HepG2 (cell line): ENCODE measurements at regions not wholly inside any gene's neighbourhood (a gene's known extent, or its start where the extent isn't known, plus 50 kb on each side); places are given as distances from the start of the nearest gene placed in this dataset.

Experiments
- ATAC-seq: fragments of 200-7000 bp; cut with Tn5 transposase; 3 replicates; pipeline ENCODE4 v1.9.1; 2020; ENCODE audit warnings: mild to moderate bottlenecking, moderate library complexity
- BruUV-seq: library from RNA; stranded (reverse); fragments of 400-500 nt; replicated peaks from 2 replicates; lab custom pipeline; 2021; lab: Mats Ljungman, UMichigan
- CTCF ChIA-PET: fragments of 300-600 bp; formaldehyde crosslinking; extraction: SDS; loops from one replicate; lab custom pipeline; 2021; ENCODE audit warnings: low total read pairs, inconsistent platforms, low intra/inter-chr PET ratio; lab: Yijun Ruan, JAX
- POLR2A ChIA-PET: fragments of 350-600 bp; sonication (Branson Sonifier 250); formaldehyde crosslinking; loops from one replicate; lab custom pipeline; 2020; ENCODE audit warnings: antibody characterized with exemption, inconsistent platforms; lab: Yijun Ruan, JAX
- DNase-seq: peaks from one replicate; pipeline ENCODE4 v3.0.0-alpha.2; 2015; ENCODE audit warnings: low spot score
- FAIRE-seq: peaks from 3 replicates; lab custom pipeline; 2011; peaks lifted over from hg19 to GRCh38; lab: Jason Lieb, UNC
- H2AFZ ChIP-seq: one replicate; pipeline ENCODE4 v1.6.1; 2011; ENCODE audit warnings: low read length, inconsistent platforms
- H3K27ac ChIP-seq: fragments of 300-600 bp; 3 replicates; pipeline ENCODE4 v1.8.0; 2011; ENCODE audit warnings: mixed run types, mild to moderate bottlenecking, mixed read lengths, low read length, inconsistent platforms; ENCODE audit not compliant: insufficient read depth; ENCODE audit errors: extremely low read length
- H3K27me3 ChIP-seq, 2 experiments: fragments of 200-600 bp in 1 of 2; 2 replicates in 1 of 2; 3 replicates in 1 of 2; pipeline versions ENCODE4 v1.6.0 to v1.8.0; 2011; ENCODE audit warnings: low read length in 2 of 2, mild to moderate bottlenecking in 2 of 2, moderate library complexity in 2 of 2, inconsistent platforms in 1 of 2; ENCODE audit not compliant: insufficient read depth in 2 of 2, control insufficient read depth in 1 of 2
- H3K36me3 ChIP-seq, 2 experiments: fragments of 200-600 bp in 1 of 2; replicated peaks in 1 of 2; 2 replicates in 1 of 2; 3 replicates in 1 of 2; pipeline versions ENCODE4 v1.5.1 to v1.8.0; 2011; ENCODE audit warnings: low read length in 2 of 2, inconsistent platforms in 1 of 2; ENCODE audit not compliant: insufficient read depth in 2 of 2, control insufficient read depth in 1 of 2
- H3K4me1 ChIP-seq: 2 replicates; pipeline ENCODE4 v1.5.1; 2012; ENCODE audit warnings: low read length, inconsistent platforms; ENCODE audit not compliant: insufficient read depth
- H3K4me2 ChIP-seq: 2 replicates; pipeline ENCODE4 v1.6.0; 2011; ENCODE audit warnings: low read depth, low read length, inconsistent platforms
- H3K4me3 ChIP-seq, 3 experiments: fragments of 200-600 bp in 1 of 3; sonication (generic), shearing (Covaris generic) in 1 of 3; replicated peaks in 1 of 3; 2 replicates each; pipeline ENCODE4 v1.5.1; 2011 to 2016; ENCODE audit warnings: low read length in 3 of 3, inconsistent platforms in 2 of 3, low read depth in 2 of 3, mild to moderate bottlenecking in 2 of 3, control low read depth in 1 of 3, mixed read lengths in 1 of 3; ENCODE audit not compliant: insufficient read depth in 1 of 3
- H3K79me2 ChIP-seq: one replicate; pipeline ENCODE4 v1.6.1; 2011; ENCODE audit warnings: low read length, inconsistent platforms; ENCODE audit not compliant: insufficient read depth
- H3K9ac ChIP-seq: 2 replicates; pipeline ENCODE4 v1.6.0; 2011; ENCODE audit warnings: mild to moderate bottlenecking, low read depth, low read length, inconsistent platforms; ENCODE audit not compliant: insufficient read depth
- H3K9me3 ChIP-seq: 2 replicates; pipeline ENCODE4 v1.5.1; 2012; ENCODE audit warnings: mild to moderate bottlenecking, low read length
- H4K20me1 ChIP-seq: 2 replicates; pipeline ENCODE4 v1.6.0; 2011; ENCODE audit warnings: inconsistent platforms, mild to moderate bottlenecking, low read length, moderate library complexity; ENCODE audit not compliant: insufficient read depth
- NFRKB ChIP-seq: fragments of 450-650 bp; IDR thresholded peaks from 2 replicates; pipeline ENCODE4 v1.6.1; 2017
- RARA ChIP-seq: IDR thresholded peaks from 2 replicates; pipeline ENCODE4 v1.6.1; 2016; ENCODE audit warnings: missing genetic modification reagents, missing compliant biosample characterization
- SALL2 ChIP-seq: sonication (generic); formaldehyde crosslinking; IDR thresholded peaks from 2 replicates; pipeline ENCODE4 v1.8.1; 2023; ENCODE audit warnings: mild to moderate bottlenecking, missing genetic modification reagents, inconsistent platforms
- SMC3 ChIP-seq: IDR thresholded peaks from 2 replicates; pipeline ENCODE4 v1.6.1; 2011; ENCODE audit warnings: low read length, improper control_type of control experiment
- TOE1 ChIP-seq: sonication (generic); formaldehyde crosslinking; IDR thresholded peaks from 2 replicates; pipeline ENCODE4 v1.4.0; 2020; ENCODE audit warnings: mild to moderate bottlenecking, missing genetic modification reagents
- ZKSCAN1 ChIP-seq: fragments of 150-350 bp; IDR thresholded peaks from 2 replicates; pipeline ENCODE4 v1.6.1; 2014; ENCODE audit warnings: low read length
- ZNF121 ChIP-seq: sonication (generic); formaldehyde crosslinking; IDR thresholded peaks from 2 replicates; pipeline ENCODE4 v1.5.0; 2020; ENCODE audit warnings: mild to moderate bottlenecking, missing genetic modification reagents
- ZNF138 ChIP-seq: sonication (generic); formaldehyde crosslinking; IDR thresholded peaks from 2 replicates; pipeline ENCODE4 v1.5.0; 2020; ENCODE audit warnings: mild to moderate bottlenecking, low read depth, missing genetic modification reagents
- ZNF468 ChIP-seq: sonication (generic); formaldehyde crosslinking; IDR thresholded peaks from 2 replicates; pipeline ENCODE4 v1.8.0; 2022; ENCODE audit warnings: mild to moderate bottlenecking, moderate library complexity, missing genetic modification reagents
- ZNF768 ChIP-seq: sonication (generic); formaldehyde crosslinking; IDR thresholded peaks from 2 replicates; pipeline ENCODE4 v1.4.0; 2020; ENCODE audit warnings: missing genetic modification reagents
- WGBS: methylation state at CpG from one replicate; pipeline ENCODE4 v1.1.6; 2017; ENCODE audit warnings: low lambda C conversion rate; 5-methylcytosine and 5-hydroxymethylcytosine counted together
- in situ Hi-C: cut with HindIII; loops from 2 replicates; pipeline ENCODE4 v1.10.0; 2017; ENCODE audit warnings: low pct_unique_long_range_greater_than_20kb; ENCODE audit not compliant: extremely low pct_ligation_motif_present
- intact Hi-C: fragments of 100-400 bp; cut with micrococcal nuclease; formaldehyde crosslinking; loops from one replicate; pipeline ENCODE4 v1.10.0; 2022; ENCODE audit not compliant: unreplicated experiment
- TF ChIP-seq, protein P1 (sequence below): IDR thresholded peaks from 2 replicates; pipeline ENCODE4 v1.6.1; 2012; ENCODE audit warnings: low read length, improper control_type of control experiment
- TF ChIP-seq, protein P2 (sequence below): sonication (generic); formaldehyde crosslinking; IDR thresholded peaks from 2 replicates; pipeline ENCODE4 v1.4.0; 2020; ENCODE audit warnings: low read depth, missing genetic modification reagents

DNA sequence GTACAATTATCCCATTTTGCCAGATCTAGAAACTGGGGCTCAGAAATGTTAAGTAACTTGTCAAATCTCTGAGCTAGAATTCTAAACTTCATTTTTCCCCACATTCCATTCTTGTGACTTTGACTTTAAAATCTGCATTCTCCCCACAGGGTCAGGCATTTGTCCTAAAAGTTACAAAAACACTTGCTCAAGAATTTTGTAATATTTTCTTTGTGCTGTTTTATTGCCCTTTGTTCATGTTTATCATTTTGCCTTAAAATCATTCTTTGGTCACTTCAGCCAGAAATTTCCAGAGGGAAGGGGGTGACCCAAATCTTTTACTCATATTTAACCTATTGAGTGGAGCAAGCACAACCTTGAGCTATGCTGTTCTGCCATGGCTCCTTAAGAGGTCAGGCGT lies 120.1 kb upstream of the CCL21 start:
- no peak for FAIRE-seq
- BruUV-seq = no TSS peak
- WGBS = 69% methylated on average over 1 of the region's 1 CpG
- Histone ChIP-seq H4K20me1 (no peaks in the 10 kb centered on the region), H3K27ac (no peak overlapping the region), H3K79me2 (no peaks in the 10 kb centered on the region), H3K4me1 (no peaks in the 10 kb centered on the region)
- in situ Hi-C loops (no loop called here), intact Hi-C loops (no loop called here)
- TF ChIP-seq ZNF768 (CRISPR knock-in tag) (no peak), ZNF121 (no peak), TOE1 (no peak), ZNF468 (no peak)
- TF ChIP-seq, protein P1, sequence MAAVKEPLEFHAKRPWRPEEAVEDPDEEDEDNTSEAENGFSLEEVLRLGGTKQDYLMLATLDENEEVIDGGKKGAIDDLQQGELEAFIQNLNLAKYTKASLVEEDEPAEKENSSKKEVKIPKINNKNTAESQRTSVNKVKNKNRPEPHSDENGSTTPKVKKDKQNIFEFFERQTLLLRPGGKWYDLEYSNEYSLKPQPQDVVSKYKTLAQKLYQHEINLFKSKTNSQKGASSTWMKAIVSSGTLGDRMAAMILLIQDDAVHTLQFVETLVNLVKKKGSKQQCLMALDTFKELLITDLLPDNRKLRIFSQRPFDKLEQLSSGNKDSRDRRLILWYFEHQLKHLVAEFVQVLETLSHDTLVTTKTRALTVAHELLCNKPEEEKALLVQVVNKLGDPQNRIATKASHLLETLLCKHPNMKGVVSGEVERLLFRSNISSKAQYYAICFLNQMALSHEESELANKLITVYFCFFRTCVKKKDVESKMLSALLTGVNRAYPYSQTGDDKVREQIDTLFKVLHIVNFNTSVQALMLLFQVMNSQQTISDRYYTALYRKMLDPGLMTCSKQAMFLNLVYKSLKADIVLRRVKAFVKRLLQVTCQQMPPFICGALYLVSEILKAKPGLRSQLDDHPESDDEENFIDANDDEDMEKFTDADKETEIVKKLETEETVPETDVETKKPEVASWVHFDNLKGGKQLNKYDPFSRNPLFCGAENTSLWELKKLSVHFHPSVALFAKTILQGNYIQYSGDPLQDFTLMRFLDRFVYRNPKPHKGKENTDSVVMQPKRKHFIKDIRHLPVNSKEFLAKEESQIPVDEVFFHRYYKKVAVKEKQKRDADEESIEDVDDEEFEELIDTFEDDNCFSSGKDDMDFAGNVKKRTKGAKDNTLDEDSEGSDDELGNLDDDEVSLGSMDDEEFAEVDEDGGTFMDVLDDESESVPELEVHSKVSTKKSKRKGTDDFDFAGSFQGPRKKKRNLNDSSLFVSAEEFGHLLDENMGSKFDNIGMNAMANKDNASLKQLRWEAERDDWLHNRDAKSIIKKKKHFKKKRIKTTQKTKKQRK = no peak
- TF ChIP-seq, all 625 proteins: peak for 0
- ATAC-seq = no peak
- Histone ChIP-seq H3K36me3 (no peaks in the 10 kb centered on the region), H3K27me3 (no peaks in the 10 kb centered on the region; a peak in 1 of 5 replicates), H3K9ac (no peak overlapping the region), H3K4me3 (no peak overlapping the region), H3K4me2 (no peak overlapping the region), H2AFZ (no peak overlapping the region), H3K9me3 (no peaks in the 10 kb centered on the region)
- POLR2A ChIA-PET = no interaction called here
- DNase-seq = no peak
- CTCF ChIA-PET = no interaction called here

DNA sequence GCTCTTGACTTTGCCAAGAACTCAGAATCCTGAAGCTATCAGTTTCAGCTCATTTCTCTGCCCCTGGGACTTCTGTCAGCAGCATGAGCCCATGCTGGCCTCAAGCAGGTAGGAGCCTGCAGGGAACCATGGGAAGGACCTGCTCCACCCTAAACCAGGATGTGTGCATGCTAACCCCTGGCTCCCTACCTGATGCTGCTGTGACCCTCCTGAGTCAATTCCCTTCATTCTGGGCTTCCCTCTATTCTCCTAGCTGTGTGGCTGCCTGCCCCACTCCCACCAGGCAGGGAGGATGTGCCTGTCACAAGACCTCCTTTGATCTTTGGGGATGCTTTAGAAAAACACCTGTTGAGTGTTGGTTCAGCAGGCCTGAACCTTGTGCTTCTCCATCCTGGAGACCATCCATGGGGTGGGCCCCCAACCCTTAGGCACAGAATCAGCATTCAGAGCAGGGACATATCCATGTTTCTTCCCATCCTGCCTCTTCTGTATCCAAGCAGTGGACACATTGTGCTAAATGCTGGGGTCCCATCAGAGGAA lies 117.1 kb upstream of the CCL21 start:
- H3K4me2 ChIP-seq = no peak overlapping the region
- H3K27me3 ChIP-seq = peaks cover 0 to 7% of the 10 kb centered on the region in 2 experiments; a peak in 1 of 5 replicates
- intact Hi-C loops = no loop called here
- ATAC-seq (no peak), DNase-seq (no peak)
- no peak overlapping the region for H3K27ac ChIP-seq
- no peak overlapping the region for H2AFZ ChIP-seq
- no peaks in the 10 kb centered on the region for H3K36me3 ChIP-seq
- in situ Hi-C loops = no loop called here
- no peaks in the 10 kb centered on the region for H3K4me1 ChIP-seq
- no peaks in the 10 kb centered on the region for H3K9me3 ChIP-seq
- no TSS peak for BruUV-seq
- no peaks in the 10 kb centered on the region for H4K20me1 ChIP-seq
- H3K9ac ChIP-seq = no peak overlapping the region
- no peak overlapping the region for H3K4me3 ChIP-seq
- TF ChIP-seq ZKSCAN1 (no peak), SALL2 (CRISPR knock-in tag) (no peak), SMC3 (no peak), ZNF138 (no peak), RARA (no peak), NFRKB (no peak)
- TF ChIP-seq, protein P2, sequence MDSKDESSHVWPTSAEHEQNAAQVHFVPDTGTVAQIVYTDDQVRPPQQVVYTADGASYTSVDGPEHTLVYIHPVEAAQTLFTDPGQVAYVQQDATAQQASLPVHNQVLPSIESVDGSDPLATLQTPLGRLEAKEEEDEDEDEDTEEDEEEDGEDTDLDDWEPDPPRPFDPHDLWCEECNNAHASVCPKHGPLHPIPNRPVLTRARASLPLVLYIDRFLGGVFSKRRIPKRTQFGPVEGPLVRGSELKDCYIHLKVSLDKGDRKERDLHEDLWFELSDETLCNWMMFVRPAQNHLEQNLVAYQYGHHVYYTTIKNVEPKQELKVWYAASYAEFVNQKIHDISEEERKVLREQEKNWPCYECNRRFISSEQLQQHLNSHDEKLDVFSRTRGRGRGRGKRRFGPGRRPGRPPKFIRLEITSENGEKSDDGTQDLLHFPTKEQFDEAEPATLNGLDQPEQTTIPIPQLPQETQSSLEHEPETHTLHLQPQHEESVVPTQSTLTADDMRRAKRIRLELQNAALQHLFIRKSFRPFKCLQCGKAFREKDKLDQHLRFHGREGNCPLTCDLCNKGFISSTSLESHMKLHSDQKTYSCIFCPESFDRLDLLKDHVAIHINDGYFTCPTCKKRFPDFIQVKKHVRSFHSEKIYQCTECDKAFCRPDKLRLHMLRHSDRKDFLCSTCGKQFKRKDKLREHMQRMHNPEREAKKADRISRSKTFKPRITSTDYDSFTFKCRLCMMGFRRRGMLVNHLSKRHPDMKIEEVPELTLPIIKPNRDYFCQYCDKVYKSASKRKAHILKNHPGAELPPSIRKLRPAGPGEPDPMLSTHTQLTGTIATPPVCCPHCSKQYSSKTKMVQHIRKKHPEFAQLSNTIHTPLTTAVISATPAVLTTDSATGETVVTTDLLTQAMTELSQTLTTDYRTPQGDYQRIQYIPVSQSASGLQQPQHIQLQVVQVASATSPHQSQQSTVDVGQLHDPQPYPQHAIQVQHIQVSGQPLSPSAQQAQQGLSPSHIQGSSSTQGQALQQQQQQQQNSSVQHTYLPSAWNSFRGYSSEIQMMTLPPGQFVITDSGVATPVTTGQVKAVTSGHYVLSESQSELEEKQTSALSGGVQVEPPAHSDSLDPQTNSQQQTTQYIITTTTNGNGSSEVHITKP = no peak
- TF ChIP-seq, all 625 proteins: peak for 0
- CTCF ChIA-PET = no interaction called here
- no peaks in the 10 kb centered on the region for H3K79me2 ChIP-seq
- POLR2A ChIA-PET = no interaction called here
- no peak for FAIRE-seq
